Thyroid gland (tissue), 4 donors: ENCODE measurements at regions not wholly inside any gene's neighbourhood (a gene's known extent, or its start where the extent isn't known, plus 50 kb on each side); places are given as distances from the start of the nearest gene placed in this dataset.

ENCODE experiments used
- CTCF ChIP-seq, 6 experiments: fragments of 200-600 bp in 3 of 6; fragments of 450-650 bp in 3 of 6; sonication (generic) in 3 of 6; IDR thresholded peaks; one replicate each; pipeline ENCODE4 v1.5.1; 2016 to 2019; ENCODE audit warnings: antibody characterized with exemption in 6 of 6, mild to moderate bottlenecking in 2 of 6, inconsistent platforms in 1 of 6, moderate library complexity in 1 of 6
- POLR2A ChIP-seq, 2 donors: fragments of 450-650 bp; IDR thresholded peaks; one replicate each; pipeline ENCODE4 v1.6.1; 2017; ENCODE audit warnings: antibody characterized with exemption in 2 of 2, mild to moderate bottlenecking in 2 of 2, moderate library complexity in 1 of 2

- TF ChIP-seq CTCF (IDR thresholded peaks at IDR 0.05) (no peak), POLR2A (IDR thresholded peaks at IDR 0.05) (no peak)
These were observed 405.0 kb downstream of the ADRA2A start for GRCh38 chr10:111481866-111482265.
